ENCODE measurements at regions not wholly inside any gene's neighbourhood (a gene's known extent, or its start where the extent isn't known, plus 50 kb on each side); places are given as distances from the start of the nearest gene placed in this dataset.

DNA sequence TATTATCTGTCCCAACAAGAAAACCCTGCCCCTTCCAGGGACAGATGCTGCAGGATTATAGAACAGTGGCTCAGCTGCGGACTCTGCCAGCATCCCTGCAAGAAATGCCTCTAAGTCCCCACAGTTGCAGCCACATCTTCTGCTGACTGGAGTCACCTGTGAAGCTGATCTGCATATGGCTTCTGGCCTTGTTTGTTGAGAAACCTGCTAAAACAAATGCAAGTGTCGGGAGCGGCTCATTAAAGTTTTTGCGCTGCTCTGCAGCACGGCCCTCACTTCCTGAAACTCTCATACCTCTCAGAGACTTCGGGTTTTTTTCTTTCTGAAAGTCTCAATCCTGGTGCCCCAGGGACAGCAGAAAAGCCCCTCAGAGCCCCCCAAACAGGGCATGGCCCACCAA is 725.0 kb downstream of the UQCRFS1 start:
- TF ChIP-seq EZH2 (IDR thresholded peaks at IDR 0.05; ENCODE audit: borderline replicate concordance, low read length): no peak
- TF ChIP-seq, protein P1, sequence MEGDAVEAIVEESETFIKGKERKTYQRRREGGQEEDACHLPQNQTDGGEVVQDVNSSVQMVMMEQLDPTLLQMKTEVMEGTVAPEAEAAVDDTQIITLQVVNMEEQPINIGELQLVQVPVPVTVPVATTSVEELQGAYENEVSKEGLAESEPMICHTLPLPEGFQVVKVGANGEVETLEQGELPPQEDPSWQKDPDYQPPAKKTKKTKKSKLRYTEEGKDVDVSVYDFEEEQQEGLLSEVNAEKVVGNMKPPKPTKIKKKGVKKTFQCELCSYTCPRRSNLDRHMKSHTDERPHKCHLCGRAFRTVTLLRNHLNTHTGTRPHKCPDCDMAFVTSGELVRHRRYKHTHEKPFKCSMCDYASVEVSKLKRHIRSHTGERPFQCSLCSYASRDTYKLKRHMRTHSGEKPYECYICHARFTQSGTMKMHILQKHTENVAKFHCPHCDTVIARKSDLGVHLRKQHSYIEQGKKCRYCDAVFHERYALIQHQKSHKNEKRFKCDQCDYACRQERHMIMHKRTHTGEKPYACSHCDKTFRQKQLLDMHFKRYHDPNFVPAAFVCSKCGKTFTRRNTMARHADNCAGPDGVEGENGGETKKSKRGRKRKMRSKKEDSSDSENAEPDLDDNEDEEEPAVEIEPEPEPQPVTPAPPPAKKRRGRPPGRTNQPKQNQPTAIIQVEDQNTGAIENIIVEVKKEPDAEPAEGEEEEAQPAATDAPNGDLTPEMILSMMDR (conservative IDR thresholded peaks at IDR 0.05 in 1 of 2, IDR thresholded peaks at IDR 0.05 in 1 of 2; ENCODE audit: extremely low read depth in 1 of 2, insufficient read depth in 1 of 2, low read depth in 1 of 2, low read length in 2 of 2): no peak

Data from mammary epithelial cell (primary cell).